H1 (cell line): ENCODE measurements at regions not wholly inside any gene's neighbourhood (a gene's known extent, or its start where the extent isn't known, plus 50 kb on each side); places are given as distances from the start of the nearest gene placed in this dataset.

ENCODE experiments used
- EZH2 ChIP-seq: fragments of 200-600 bp; sonication (generic); IDR thresholded peaks from 2 replicates; pipeline ENCODE4 v1.7.1; 2012; ENCODE audit warnings: low read depth, mild to moderate bottlenecking, moderate library complexity, low read length, inconsistent platforms; ENCODE audit not compliant: severe bottlenecking
- RBBP5 ChIP-seq: IDR thresholded peaks from 2 replicates; pipeline ENCODE4 v1.7.1; 2012; ENCODE audit warnings: low read depth, mild to moderate bottlenecking, inconsistent platforms, low read length, moderate library complexity, borderline replicate concordance
- RXRA ChIP-seq: IDR thresholded peaks from 2 replicates; pipeline ENCODE4 v1.6.1; 2011; ENCODE audit warnings: low read depth, mild to moderate bottlenecking, low read length, moderate library complexity; ENCODE audit not compliant: insufficient read depth

- TF ChIP-seq EZH2 = no peak
- TF ChIP-seq RBBP5 = no peak
- TF ChIP-seq RXRA = no peak
- TF ChIP-seq, all 59 proteins: peak for 0
These were observed 223.8 kb downstream of the ADAMTS9 start (continued) for GRCh38 chr3:64463981-64464380.
